Spleen (tissue), 11 donors: ENCODE measurements at regions not wholly inside any gene's neighbourhood (a gene's known extent, or its start where the extent isn't known, plus 50 kb on each side); places are given as distances from the start of the nearest gene placed in this dataset.

ENCODE experiments used
- DNase-seq: peaks from one replicate; pipeline ENCODE4 v3.0.0-alpha.2; 2020
- H3K27ac ChIP-seq, 8 donors: fragments of 200-600 bp; sonication (generic) in 7 of 8; 1 replicate in 4 of 8; 2 replicates in 4 of 8; pipeline versions ENCODE4 v1.5.0 to v1.8.0; 2016 to 2021; ENCODE audit warnings: inconsistent platforms in 4 of 8, mild to moderate bottlenecking in 4 of 8, moderate library complexity in 1 of 8
- H3K27me3 ChIP-seq, 7 donors: fragments of 200-600 bp; sonication (generic) in 6 of 7; replicated peaks in 1 of 7; 1 replicate in 4 of 7; 2 replicates in 3 of 7; pipeline versions ENCODE4 v1.5.0 to v1.8.0; 2016 to 2021; ENCODE audit warnings: inconsistent platforms in 3 of 7, mild to moderate bottlenecking in 1 of 7
- H3K36me3 ChIP-seq, 6 donors: fragments of 200-600 bp; sonication (generic) in 5 of 6; 1 replicate in 4 of 6; 2 replicates in 2 of 6; pipeline versions ENCODE4 v1.5.0 to v1.8.0; 2016 to 2021; ENCODE audit warnings: inconsistent platforms in 2 of 6
- H3K4me1 ChIP-seq, 6 donors: fragments of 200-600 bp; sonication (generic) in 5 of 6; 1 replicate in 3 of 6; 2 replicates in 3 of 6; pipeline versions ENCODE4 v1.5.0 to v1.8.0; 2016 to 2021; ENCODE audit warnings: inconsistent platforms in 3 of 6
- H3K4me3 ChIP-seq, 8 donors: fragments of 200-600 bp; sonication (generic) in 7 of 8; 1 replicate in 4 of 8; 2 replicates in 4 of 8; pipeline versions ENCODE4 v1.5.0 to v1.8.0; 2016 to 2021; ENCODE audit warnings: inconsistent platforms in 4 of 8, mild to moderate bottlenecking in 4 of 8, moderate library complexity in 2 of 8
- H3K9me3 ChIP-seq, 8 donors: fragments of 200-600 bp; sonication (generic) in 7 of 8; 1 replicate in 4 of 8; 2 replicates in 4 of 8; pipeline versions ENCODE4 v1.5.0 to v1.8.0; 2016 to 2021; ENCODE audit warnings: inconsistent platforms in 4 of 8
- POLR2A ChIP-seq, 3 donors: fragments of 450-650 bp; IDR thresholded peaks; one replicate each; pipeline ENCODE4 v1.5.1; 2017; ENCODE audit warnings: antibody characterized with exemption in 3 of 3, mild to moderate bottlenecking in 1 of 3
- POLR2AphosphoS5 ChIP-seq, 3 donors: sonication (generic); formaldehyde crosslinking; IDR thresholded peaks; one replicate each; pipeline ENCODE4 v1.5.1; 2017; ENCODE audit warnings: antibody characterized with exemption in 3 of 3
- WGBS, 5 donors: extraction: QIAGEN DNeasy Blood & Tissue Kit in 3 of 5; methylation state at CpG; one replicate each; pipeline versions ENCODE4 v1.1.5 to v1.1.7; 2013 to 2018; 5-methylcytosine and 5-hydroxymethylcytosine counted together
- intact Hi-C: fragments of 100-400 bp; cut with DNase I; formaldehyde crosslinking; loops from one replicate; pipeline ENCODE4 v1.15.0; 2023; ENCODE audit warnings: low total_unique reads
- TF ChIP-seq, protein P1 (sequence below), 11 experiments: fragments of 200-600 bp in 7 of 11; fragments of 450-650 bp in 4 of 11; sonication (generic) in 4 of 11; IDR thresholded peaks in 8 of 11; conservative IDR thresholded peaks in 3 of 11; 1 replicate in 7 of 11; 2 replicates in 4 of 11; pipeline versions ENCODE4 v1.4.0 to v1.8.0; 2016 to 2021; ENCODE audit warnings: antibody characterized with exemption in 11 of 11, inconsistent platforms in 4 of 11, mild to moderate bottlenecking in 1 of 11
- donor health status: healthy with polysubstance abuse.
- donor health status: DM: no; HTN: no; CAD: no; lungs with moderate emphysema.
- donor health status: DM: no; HTN: no; CAD: no.
- donor health status: Bipolar disorder and iron deficiency.
- donor health status: healthy.
- donor health status: DM: no; HTN: no; CAD: no.
- donor health status: DM: yes; HTN: yes; CAD: no.

GRCh38 chr9:13716090-13716489, 436.6 kb upstream of the MPDZ start:
- Histone ChIP-seq H3K9me3 (no peaks in the 10 kb centered on the region), H3K27me3 (no peaks in the 10 kb centered on the region), H3K4me1 (no peaks in the 10 kb centered on the region), H3K36me3 (no peaks in the 10 kb centered on the region), H3K4me3 (no peak overlapping the region), H3K27ac (no peak overlapping the region)
- intact Hi-C loops = no loop called here
- DNase-seq = no peak
- TF ChIP-seq, protein P1, sequence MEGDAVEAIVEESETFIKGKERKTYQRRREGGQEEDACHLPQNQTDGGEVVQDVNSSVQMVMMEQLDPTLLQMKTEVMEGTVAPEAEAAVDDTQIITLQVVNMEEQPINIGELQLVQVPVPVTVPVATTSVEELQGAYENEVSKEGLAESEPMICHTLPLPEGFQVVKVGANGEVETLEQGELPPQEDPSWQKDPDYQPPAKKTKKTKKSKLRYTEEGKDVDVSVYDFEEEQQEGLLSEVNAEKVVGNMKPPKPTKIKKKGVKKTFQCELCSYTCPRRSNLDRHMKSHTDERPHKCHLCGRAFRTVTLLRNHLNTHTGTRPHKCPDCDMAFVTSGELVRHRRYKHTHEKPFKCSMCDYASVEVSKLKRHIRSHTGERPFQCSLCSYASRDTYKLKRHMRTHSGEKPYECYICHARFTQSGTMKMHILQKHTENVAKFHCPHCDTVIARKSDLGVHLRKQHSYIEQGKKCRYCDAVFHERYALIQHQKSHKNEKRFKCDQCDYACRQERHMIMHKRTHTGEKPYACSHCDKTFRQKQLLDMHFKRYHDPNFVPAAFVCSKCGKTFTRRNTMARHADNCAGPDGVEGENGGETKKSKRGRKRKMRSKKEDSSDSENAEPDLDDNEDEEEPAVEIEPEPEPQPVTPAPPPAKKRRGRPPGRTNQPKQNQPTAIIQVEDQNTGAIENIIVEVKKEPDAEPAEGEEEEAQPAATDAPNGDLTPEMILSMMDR (IDR thresholded peaks at IDR 0.05 in 8 of 11, conservative IDR thresholded peaks at IDR 0.05 in 3 of 11) = no peak
- TF ChIP-seq POLR2A (IDR thresholded peaks at IDR 0.05) (no peak), POLR2AphosphoS5 (IDR thresholded peaks at IDR 0.05) (no peak)
- 61 to 94% (median 73%) methylated on average over 1 of the region's 1 CpG for WGBS, 5 donors

- 68 to 91% (median 86%) methylated on average over 1 of the region's 1 CpG for WGBS, 5 donors
- Histone ChIP-seq H3K27ac (no peak overlapping the region), H3K4me1 (no peaks in the 10 kb centered on the region), H3K9me3 (no peaks in the 10 kb centered on the region), H3K36me3 (no peaks in the 10 kb centered on the region), H3K27me3 (no peaks in the 10 kb centered on the region), H3K4me3 (no peak overlapping the region)
- intact Hi-C loops = no loop called here
- no peak for DNase-seq
- TF ChIP-seq POLR2A (IDR thresholded peaks at IDR 0.05) (no peak), POLR2AphosphoS5 (IDR thresholded peaks at IDR 0.05) (no peak)
- TF ChIP-seq, protein P1 (IDR thresholded peaks at IDR 0.05 in 8 of 11, conservative IDR thresholded peaks at IDR 0.05 in 3 of 11) = no peak
Measured at GRCh38 chr9:13715430-13715829, 435.9 kb upstream of the MPDZ start.

DNA sequence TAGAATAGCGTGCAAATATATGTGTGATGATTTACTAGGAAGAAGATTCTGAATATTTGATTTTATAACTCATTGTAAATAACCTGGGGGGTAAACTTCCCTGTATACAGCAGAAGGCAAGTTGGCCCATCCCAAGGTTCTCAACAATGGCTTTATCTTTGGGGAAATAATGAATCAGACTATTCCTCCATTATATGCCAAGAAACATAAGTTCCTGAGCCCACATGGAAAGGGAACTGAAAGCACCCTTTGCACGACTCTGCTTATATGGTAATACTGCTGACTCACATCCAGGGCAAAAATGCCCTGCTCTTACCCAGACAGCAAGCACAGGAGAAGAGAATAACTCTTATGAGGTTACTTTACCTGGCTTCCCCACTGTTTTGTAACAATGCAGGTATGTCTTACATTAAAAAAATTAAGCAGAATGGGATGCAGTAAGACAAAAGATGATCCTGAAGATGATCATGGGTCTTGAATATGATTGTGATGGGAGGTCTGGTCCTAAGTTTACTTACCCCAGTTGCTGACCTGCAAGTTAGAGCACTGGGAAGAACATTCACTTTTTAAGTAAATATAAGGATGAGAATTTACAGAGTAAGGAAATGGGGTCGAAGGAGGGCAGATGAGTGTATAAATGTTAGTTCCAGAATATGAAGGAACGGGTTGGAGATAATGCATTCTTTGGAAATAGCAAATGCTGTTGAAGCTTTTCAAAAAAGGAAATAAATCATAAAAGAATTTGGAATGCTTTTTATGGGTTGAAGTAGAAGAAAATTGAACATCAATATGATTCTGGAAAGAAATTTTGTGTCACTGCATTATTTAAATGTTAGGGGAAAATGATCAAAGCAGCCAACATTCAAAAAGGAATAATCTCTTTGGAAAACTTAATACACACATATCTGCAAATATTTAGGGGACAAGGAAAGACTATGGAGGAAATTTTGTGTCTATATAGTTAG, 428.4 kb upstream of the MPDZ start:
- Histone ChIP-seq H3K36me3 (no peaks in the 10 kb centered on the region), H3K9me3 (no peaks in the 10 kb centered on the region), H3K27ac (no peak overlapping the region), H3K27me3 (no peaks in the 10 kb centered on the region), H3K4me3 (no peak overlapping the region), H3K4me1 (no peaks in the 10 kb centered on the region)
- WGBS, 5 donors = 56 to 67% (median 59%) methylated on average over 4 of the region's 4 CpGs
- TF ChIP-seq, protein P1 (IDR thresholded peaks at IDR 0.05 in 8 of 11, conservative IDR thresholded peaks at IDR 0.05 in 3 of 11) = no peak
- TF ChIP-seq POLR2AphosphoS5 (IDR thresholded peaks at IDR 0.05) = no peak
- TF ChIP-seq POLR2A (IDR thresholded peaks at IDR 0.05) = no peak
- intact Hi-C loops = no loop called here
- DNase-seq = no peak

DNA sequence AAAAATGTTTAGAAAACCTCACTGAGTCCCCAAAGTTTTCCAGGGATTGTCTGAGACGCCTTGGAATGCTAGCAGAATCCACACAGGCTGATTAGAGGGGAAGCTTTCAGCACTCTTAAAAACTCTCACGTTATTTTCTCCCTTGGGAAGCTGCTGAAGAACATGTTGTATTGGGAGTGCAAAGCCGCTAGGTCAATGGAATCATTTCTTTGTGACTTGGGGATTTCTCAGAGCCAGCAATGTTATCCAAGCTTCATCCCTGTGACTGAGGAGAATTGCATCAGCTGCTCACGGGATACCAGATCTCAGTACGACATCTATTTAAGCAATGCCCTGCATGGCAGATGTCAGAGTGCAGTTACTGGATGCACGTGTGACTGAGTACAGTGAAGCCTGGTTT, 426.4 kb upstream of the MPDZ start:
- intact Hi-C loops = no loop called here
- H3K27ac ChIP-seq = no peak overlapping the region
- 54 to 76% (median 65%) methylated on average over 6 of the region's 6 CpGs for WGBS, 5 donors

More for the DNA sequence above, 426.4 kb upstream of the MPDZ start:
- no peak overlapping the region for H3K4me3 ChIP-seq
- H3K9me3 ChIP-seq = peaks cover 0 to 5% (median 0%) of the 10 kb centered on the region in 8 donors
- DNase-seq = no peak
- H3K4me1 ChIP-seq = no peaks in the 10 kb centered on the region
- TF ChIP-seq POLR2A (IDR thresholded peaks at IDR 0.05) = no peak
- TF ChIP-seq, protein P1 (IDR thresholded peaks at IDR 0.05 in 8 of 11, conservative IDR thresholded peaks at IDR 0.05 in 3 of 11) = no peak
- TF ChIP-seq POLR2AphosphoS5 (IDR thresholded peaks at IDR 0.05) = no peak
- no peaks in the 10 kb centered on the region for H3K27me3 ChIP-seq
- H3K36me3 ChIP-seq = no peaks in the 10 kb centered on the region
